Endothelial cell of umbilical vein (primary cell): ENCODE measurements at regions not wholly inside any gene's neighbourhood (a gene's known extent, or its start where the extent isn't known, plus 50 kb on each side); places are given as distances from the start of the nearest gene placed in this dataset.

Source experiments
- BruUV-seq: library from RNA; stranded (reverse); fragments of 400-500 nt; replicated peaks from 2 replicates; lab custom pipeline; 2021; lab: Mats Ljungman, UMichigan
- CTCF ChIA-PET: fragments of 300-600, 350-600 bp; sonication (Branson Sonifier 250); formaldehyde crosslinking; loops from one replicate; lab custom pipeline; 2021; ENCODE audit warnings: antibody characterized with exemption, inconsistent platforms; lab: Charles Lee
- POLR2A ChIA-PET: fragments of 300-600, 350-600 bp; sonication (Branson Sonifier 250); formaldehyde crosslinking; loops from one replicate; lab custom pipeline; 2021; ENCODE audit warnings: antibody characterized with exemption, inconsistent platforms; lab: Charles Lee
- DNase-seq: peaks from one replicate; pipeline ENCODE4 v3.0.0-alpha.2; 2011; ENCODE audit warnings: low read depth, low spot score
- FAIRE-seq: peaks from 2 replicates; lab custom pipeline; 2011; peaks lifted over from hg19 to GRCh38; lab: Jason Lieb, UNC
- H2AFZ ChIP-seq: 2 replicates; pipeline ENCODE4 v1.6.0; 2012; ENCODE audit warnings: low read depth, low read length, control low read depth, inconsistent platforms
- H3K27ac ChIP-seq: 2 replicates; pipeline ENCODE4 v1.5.1; 2011; ENCODE audit warnings: low read depth, mild to moderate bottlenecking, control low read depth, low read length, moderate library complexity; ENCODE audit not compliant: insufficient read depth
- H3K27me3 ChIP-seq, 2 experiments: 2 replicates each; pipeline versions ENCODE4 v1.6.0 to v1.6.1; 2011; ENCODE audit warnings: low read length in 2 of 2, mixed read lengths in 1 of 2; ENCODE audit not compliant: control insufficient read depth in 2 of 2, insufficient read depth in 2 of 2
- H3K36me3 ChIP-seq, 2 experiments: 2 replicates in 1 of 2; 3 replicates in 1 of 2; pipeline ENCODE4 v1.5.1; 2011; ENCODE audit warnings: low read length in 2 of 2, mild to moderate bottlenecking in 1 of 2, moderate library complexity in 1 of 2; ENCODE audit not compliant: control insufficient read depth in 2 of 2, insufficient read depth in 2 of 2; ENCODE audit errors: extremely low read depth in 1 of 2
- H3K4me1 ChIP-seq: 3 replicates; pipeline ENCODE4 v1.5.1; 2011; ENCODE audit warnings: mild to moderate bottlenecking, low read length; ENCODE audit not compliant: control insufficient read depth, insufficient read depth; ENCODE audit errors: extremely low read depth
- H3K4me2 ChIP-seq: 2 replicates; pipeline ENCODE4 v1.6.1; 2011; ENCODE audit warnings: low read length, control low read depth, mixed read lengths; ENCODE audit not compliant: insufficient read depth
- H3K4me3 ChIP-seq, 3 experiments: fragments of 200-600 bp in 1 of 3; sonication (generic), shearing (Covaris generic) in 1 of 3; replicated peaks in 1 of 3; 2 replicates each; pipeline ENCODE4 v1.5.1; 2011 to 2016; ENCODE audit warnings: control low read depth in 3 of 3, low read length in 3 of 3, mild to moderate bottlenecking in 2 of 3, inconsistent platforms in 1 of 3, low read depth in 1 of 3, moderate library complexity in 1 of 3; ENCODE audit not compliant: insufficient read depth in 1 of 3
- H3K79me2 ChIP-seq: 2 replicates; pipeline ENCODE4 v1.6.0; 2012; ENCODE audit warnings: low read length, inconsistent platforms; ENCODE audit not compliant: control insufficient read depth, insufficient read depth
- H3K9ac ChIP-seq: replicated peaks from 2 replicates; pipeline ENCODE3; 2011; ENCODE audit warnings: low read length, control low read depth; ENCODE audit not compliant: insufficient read depth; ENCODE audit errors: extremely low read depth
- H3K9me1 ChIP-seq: replicated peaks from 3 replicates; pipeline ENCODE4 v1.6.0; 2011; ENCODE audit warnings: mild to moderate bottlenecking, low read length; ENCODE audit not compliant: control insufficient read depth, insufficient read depth; ENCODE audit errors: extremely low read depth
- H3K9me3 ChIP-seq: replicated peaks from 2 replicates; pipeline ENCODE4 v1.5.1; 2012; ENCODE audit warnings: low read length, inconsistent platforms; ENCODE audit not compliant: control insufficient read depth, insufficient read depth
- H4K20me1 ChIP-seq: replicated peaks from 2 replicates; pipeline ENCODE3; 2011; ENCODE audit warnings: mild to moderate bottlenecking, low read length; ENCODE audit not compliant: control insufficient read depth, insufficient read depth; ENCODE audit errors: extremely low read depth
- CTCF ChIP-seq, 2 donors: IDR thresholded peaks; 1 replicate in 1 of 2; 2 replicates in 1 of 2; pipeline ENCODE4 v1.5.1; 2011; ENCODE audit warnings: low read length in 2 of 2, mild to moderate bottlenecking in 2 of 2, moderate library complexity in 2 of 2, control low read depth in 1 of 2, inconsistent platforms in 1 of 2, low read depth in 1 of 2; ENCODE audit not compliant: insufficient read depth in 1 of 2; ENCODE audit errors: extremely low read depth in 1 of 2
- EZH2 ChIP-seq: IDR thresholded peaks from 2 replicates; pipeline ENCODE4 v1.6.1; 2012; ENCODE audit warnings: borderline replicate concordance, low read depth, mild to moderate bottlenecking, moderate library complexity, low read length, inconsistent platforms; ENCODE audit not compliant: severe bottlenecking
- FOS ChIP-seq: IDR thresholded peaks from 2 replicates; pipeline ENCODE4 v1.6.1; 2011; ENCODE audit warnings: mild to moderate bottlenecking, low read length, moderate library complexity, borderline replicate concordance; ENCODE audit not compliant: insufficient read depth
- GATA2 ChIP-seq: IDR thresholded peaks from 2 replicates; pipeline ENCODE4 v1.7.0; 2011; ENCODE audit warnings: low read depth, mild to moderate bottlenecking, moderate library complexity, mixed read lengths, low read length; ENCODE audit not compliant: insufficient read length, insufficient read depth
- JUN ChIP-seq: IDR thresholded peaks from 2 replicates; pipeline ENCODE4 v1.6.1; 2011; ENCODE audit warnings: borderline replicate concordance, low read depth; ENCODE audit not compliant: insufficient read length, insufficient read depth
- MAX ChIP-seq: IDR thresholded peaks from 2 replicates; pipeline ENCODE4 v1.6.1; 2011; ENCODE audit not compliant: insufficient read depth, insufficient read length
- MYC ChIP-seq: IDR thresholded peaks from one replicate; pipeline ENCODE4 v1.6.1; 2011; ENCODE audit warnings: mild to moderate bottlenecking, low read depth, low read length
- POLR2A ChIP-seq: IDR thresholded peaks from 2 replicates; pipeline ENCODE4 v1.6.1; 2012; ENCODE audit warnings: low read depth, mild to moderate bottlenecking, control low read depth, low read length
- POLR2AphosphoS5 ChIP-seq: IDR thresholded peaks from 2 replicates; pipeline ENCODE4 v1.6.1; 2012; ENCODE audit warnings: low read depth, mild to moderate bottlenecking, control low read depth, low read length, moderate library complexity; ENCODE audit not compliant: insufficient read depth
- dilution Hi-C: fragments of 300-500 bp; cut with MboI; formaldehyde crosslinking; loops from one replicate; pipeline ENCODE4 v1.15.0; 2019; ENCODE audit warnings: low sequenced_read_pairs; ENCODE audit not compliant: extremely low pct_ligation_motif_present
- intact Hi-C: fragments of 100-400 bp; cut with micrococcal nuclease; formaldehyde crosslinking; loops from one replicate; pipeline ENCODE4 v1.10.0; 2022

- no peak for TF ChIP-seq MYC
- BruUV-seq: no TSS peak
Measured at GRCh38 chr2:226550801-226551200, 248.8 kb downstream of the IRS1 start.

GRCh38 chr2:226548732-226549131 is 250.9 kb downstream of the IRS1 start:
- intact Hi-C loops: no loop called here
- Histone ChIP-seq H3K9ac (no peak overlapping the region), H3K27me3 (no peaks in the 10 kb centered on the region), H4K20me1 (no peaks in the 10 kb centered on the region), H3K4me3 (no peak overlapping the region), H3K27ac (no peak overlapping the region), H3K4me2 (no peak overlapping the region), H3K4me1 (no peaks in the 10 kb centered on the region), H2AFZ (no peak overlapping the region), H3K36me3 (no peaks in the 10 kb centered on the region), H3K79me2 (no peaks in the 10 kb centered on the region), H3K9me3 (peaks cover 3% of the 10 kb centered on the region), H3K9me1 (no peaks in the 10 kb centered on the region)
- no peak for DNase-seq
- no peak for FAIRE-seq
- no peak for TF ChIP-seq JUN
- no peak for TF ChIP-seq GATA2
- TF ChIP-seq FOS: no peak
- no peak for TF ChIP-seq EZH2
- no peak for TF ChIP-seq MYC
- TF ChIP-seq POLR2AphosphoS5: no peak
- TF ChIP-seq POLR2A: no peak
- TF ChIP-seq CTCF (IDR thresholded peaks at IDR 0.05; ENCODE audit: extremely low read depth in 1 of 2, insufficient read depth in 1 of 2, low read depth in 1 of 2, low read length in 2 of 2): no peak
- no peak for TF ChIP-seq MAX
- dilution Hi-C loops: no loop called here
- POLR2A ChIA-PET: no interaction called here
- no TSS peak for BruUV-seq
- CTCF ChIA-PET: no interaction called here

More at GRCh38 chr2:226550801-226551200, 248.8 kb downstream of the IRS1 start:
- no peaks in the 10 kb centered on the region for H3K79me2 ChIP-seq
- no peaks in the 10 kb centered on the region for H3K27me3 ChIP-seq
- H3K9me3 ChIP-seq: no peaks in the 10 kb centered on the region
- H3K4me3 ChIP-seq: no peak overlapping the region
- H4K20me1 ChIP-seq: no peaks in the 10 kb centered on the region
- DNase-seq: no peak
- CTCF ChIA-PET: no interaction called here
- POLR2A ChIA-PET: no interaction called here
- dilution Hi-C loops: no loop called here
- no peak for FAIRE-seq
- H3K4me1 ChIP-seq: no peaks in the 10 kb centered on the region
- H3K36me3 ChIP-seq: no peaks in the 10 kb centered on the region
- no peak overlapping the region for H3K4me2 ChIP-seq
- no peaks in the 10 kb centered on the region for H3K9me1 ChIP-seq
- H3K27ac ChIP-seq: no peak overlapping the region
- intact Hi-C loops: no loop called here
- H3K9ac ChIP-seq: no peak overlapping the region
- H2AFZ ChIP-seq: no peak overlapping the region
